Astrocyte (in vitro differentiated cells and primary cell): ENCODE measurements at regions not wholly inside any gene's neighbourhood (a gene's known extent, or its start where the extent isn't known, plus 50 kb on each side); places are given as distances from the start of the nearest gene placed in this dataset.

Source experiments
- EZH2 ChIP-seq: IDR thresholded peaks from 2 replicates; pipeline ENCODE4 v1.6.1; 2012; ENCODE audit warnings: mild to moderate bottlenecking, low read length, inconsistent platforms; ENCODE audit not compliant: insufficient read depth
- TF ChIP-seq, protein P1 (sequence below): IDR thresholded peaks from 2 replicates; pipeline ENCODE4 v1.5.1; 2011; ENCODE audit warnings: low read depth, mild to moderate bottlenecking, inconsistent platforms, low read length, moderate library complexity; ENCODE audit not compliant: insufficient read depth

DNA sequence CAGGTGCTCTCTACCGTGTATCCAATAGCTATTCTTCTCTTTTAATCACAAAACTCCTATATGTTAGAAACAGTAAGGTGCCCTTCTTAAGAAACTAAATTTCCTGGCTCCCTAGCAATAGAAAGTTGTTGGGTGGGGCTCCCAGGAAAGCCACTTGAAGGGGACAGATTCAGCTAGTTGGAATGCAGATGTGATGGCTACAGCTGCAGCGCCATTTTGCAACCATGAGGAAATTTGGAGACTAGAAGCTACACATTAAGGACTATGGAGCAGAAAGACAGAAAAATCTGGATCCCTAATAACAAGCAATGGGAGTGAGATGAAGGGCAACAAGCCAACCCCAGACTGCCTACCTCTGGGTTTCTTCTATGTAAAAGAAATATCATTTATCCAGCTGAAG lies 108.8 kb upstream of the AFDN start:
- TF ChIP-seq, protein P1, sequence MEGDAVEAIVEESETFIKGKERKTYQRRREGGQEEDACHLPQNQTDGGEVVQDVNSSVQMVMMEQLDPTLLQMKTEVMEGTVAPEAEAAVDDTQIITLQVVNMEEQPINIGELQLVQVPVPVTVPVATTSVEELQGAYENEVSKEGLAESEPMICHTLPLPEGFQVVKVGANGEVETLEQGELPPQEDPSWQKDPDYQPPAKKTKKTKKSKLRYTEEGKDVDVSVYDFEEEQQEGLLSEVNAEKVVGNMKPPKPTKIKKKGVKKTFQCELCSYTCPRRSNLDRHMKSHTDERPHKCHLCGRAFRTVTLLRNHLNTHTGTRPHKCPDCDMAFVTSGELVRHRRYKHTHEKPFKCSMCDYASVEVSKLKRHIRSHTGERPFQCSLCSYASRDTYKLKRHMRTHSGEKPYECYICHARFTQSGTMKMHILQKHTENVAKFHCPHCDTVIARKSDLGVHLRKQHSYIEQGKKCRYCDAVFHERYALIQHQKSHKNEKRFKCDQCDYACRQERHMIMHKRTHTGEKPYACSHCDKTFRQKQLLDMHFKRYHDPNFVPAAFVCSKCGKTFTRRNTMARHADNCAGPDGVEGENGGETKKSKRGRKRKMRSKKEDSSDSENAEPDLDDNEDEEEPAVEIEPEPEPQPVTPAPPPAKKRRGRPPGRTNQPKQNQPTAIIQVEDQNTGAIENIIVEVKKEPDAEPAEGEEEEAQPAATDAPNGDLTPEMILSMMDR, result no peak
- no peak for TF ChIP-seq EZH2
